Heart left ventricle (tissue), 13 donors: ENCODE measurements at regions not wholly inside any gene's neighbourhood (a gene's known extent, or its start where the extent isn't known, plus 50 kb on each side); places are given as distances from the start of the nearest gene placed in this dataset.

Experiments used
- CTCF ChIP-seq, 12 donors: fragments of 200-600 bp; sonication (generic) in 4 of 12; IDR thresholded peaks; one replicate each; pipeline versions ENCODE4 v1.5.0 to v1.8.0; 2018 to 2022; ENCODE audit warnings: antibody characterized with exemption in 12 of 12, mild to moderate bottlenecking in 5 of 12
- POLR2A ChIP-seq, 2 donors: fragments of 450-650 bp; IDR thresholded peaks; one replicate each; pipeline ENCODE4 v1.6.1; 2017; ENCODE audit warnings: antibody characterized with exemption in 2 of 2, mild to moderate bottlenecking in 2 of 2, moderate library complexity in 2 of 2
- donor health status: ischemic (EF 13 %, LVEDD 7.1; RV severe dilation, severe dysfunction).
- donor health status: DM: no; HTN: yes; CAD: no.
- donor health status: DM: no; HTN: no; CAD: no.
- donor health status: ischemic (EF 25% LVEDD 6.9; RV normal size, moderate dysfunction).
- donor health status: ischemic (EF 25% LVEDD 5.7; RV mildly dilated, moderate dysfunction).
- donor health status: ischemic (EF 35%, LVEDD 5.7; RV mildly dilated, moderate dysfunction).
- donor health status: nonischemic (EF 11% LVEDD 7.7; RV severe dilation, severe dysfunction).
- donor health status: DM: yes; HTN: yes; CAD: no.
- donor health status: PGD.
- donor health status: ischemic (EF 29% LVEDD 5.4; RV normal size, mild dysfunction).
- donor health status: nonischemic (EF 23%, LVEDD 6.1; RV moderate dilation, normal function).

- no peak for TF ChIP-seq CTCF (IDR thresholded peaks at IDR 0.05)
- TF ChIP-seq POLR2A (IDR thresholded peaks at IDR 0.05) = no peak
These were observed 79.6 kb downstream of the VCX2 start for GRCh38 chrX:8091510-8091909.
